ENCODE measurements at regions not wholly inside any gene's neighbourhood (a gene's known extent, or its start where the extent isn't known, plus 50 kb on each side); places are given as distances from the start of the nearest gene placed in this dataset.
A peak's percentile ranks its signal among the peaks of the same experiment; 100 is the strongest.

DNA sequence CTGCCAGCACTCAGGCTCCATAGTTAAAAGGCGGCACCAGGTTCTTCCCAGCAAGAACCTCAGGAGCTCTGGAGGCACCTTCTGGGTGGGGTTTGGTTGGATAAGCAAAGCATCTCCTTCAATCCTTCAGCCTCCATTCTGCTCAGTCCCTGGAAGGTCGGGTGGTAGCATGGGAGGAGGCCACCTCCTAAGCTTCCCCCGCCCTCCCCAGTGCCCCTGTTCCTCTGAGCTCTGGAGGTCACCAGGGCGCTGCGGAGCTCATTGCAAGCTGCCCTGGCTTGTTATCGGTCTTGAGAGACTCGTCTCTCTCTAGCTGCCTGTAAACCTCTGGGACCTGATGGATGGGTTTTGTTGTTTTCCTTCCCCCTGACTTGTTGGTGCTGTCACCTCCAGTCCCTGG lies 124.8 kb downstream of the RPLP1 start:
- no peak for DNase-seq

DNA sequence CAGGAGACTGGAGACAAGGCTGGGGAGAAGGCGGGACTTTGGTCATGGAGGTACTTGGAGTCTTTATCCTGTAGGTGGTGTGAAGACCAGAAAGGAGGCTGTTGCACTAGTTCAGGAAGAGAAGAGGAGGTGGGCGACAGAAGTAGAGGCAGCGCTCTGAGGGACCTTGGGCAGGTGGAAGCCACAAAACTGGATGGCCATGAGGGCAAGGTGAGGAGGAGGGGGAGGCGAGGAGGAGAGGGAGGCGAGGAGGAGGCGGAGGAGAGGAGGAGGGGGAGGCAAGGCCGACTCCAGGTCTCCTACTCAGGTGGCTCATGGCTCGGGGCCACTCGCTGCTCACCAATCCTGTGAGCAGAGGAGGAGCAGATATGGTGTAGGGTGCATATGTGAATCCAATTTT lies 125.6 kb downstream of the RPLP1 start:
- no peak for DNase-seq

DNA sequence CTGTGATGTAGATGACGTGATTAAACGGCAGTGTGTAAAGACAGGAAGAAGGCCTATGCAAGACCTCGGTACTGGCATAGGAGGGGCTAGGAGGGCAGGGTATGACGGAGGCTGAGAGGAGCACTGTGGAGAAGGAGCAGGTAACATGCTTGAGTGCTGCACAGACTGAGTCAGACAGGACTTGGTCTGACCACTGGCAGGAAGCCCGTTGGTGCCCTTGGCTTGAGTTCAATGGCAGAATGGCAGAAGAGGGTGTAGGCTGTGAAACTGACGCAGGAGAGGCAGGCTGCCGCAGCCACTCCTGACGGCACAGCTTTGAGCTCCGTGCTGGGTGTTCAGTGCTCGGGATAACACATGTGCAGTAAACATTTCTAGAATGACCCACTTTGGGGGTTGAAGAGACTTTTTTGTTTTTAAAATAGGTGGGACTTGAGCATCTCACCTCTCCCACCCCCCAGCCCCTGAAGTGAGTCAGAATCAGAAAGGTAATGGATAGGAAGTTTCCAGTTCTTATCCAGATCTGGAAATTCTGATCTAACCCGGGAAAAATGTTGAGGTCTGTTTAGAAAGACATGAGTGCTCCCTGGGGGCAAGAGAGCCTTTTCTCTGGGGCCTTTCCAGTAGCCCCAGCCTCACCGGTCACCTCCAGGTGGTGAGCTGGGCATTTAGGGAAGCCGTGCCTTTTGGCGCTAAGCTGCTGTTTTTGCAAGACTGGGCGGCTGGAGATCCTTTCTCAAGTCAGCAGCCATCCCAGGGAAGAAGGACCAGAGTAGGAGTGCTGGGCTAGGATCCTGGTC lies 126.4 kb downstream of the RPLP1 start:
- no peak for DNase-seq

DNA sequence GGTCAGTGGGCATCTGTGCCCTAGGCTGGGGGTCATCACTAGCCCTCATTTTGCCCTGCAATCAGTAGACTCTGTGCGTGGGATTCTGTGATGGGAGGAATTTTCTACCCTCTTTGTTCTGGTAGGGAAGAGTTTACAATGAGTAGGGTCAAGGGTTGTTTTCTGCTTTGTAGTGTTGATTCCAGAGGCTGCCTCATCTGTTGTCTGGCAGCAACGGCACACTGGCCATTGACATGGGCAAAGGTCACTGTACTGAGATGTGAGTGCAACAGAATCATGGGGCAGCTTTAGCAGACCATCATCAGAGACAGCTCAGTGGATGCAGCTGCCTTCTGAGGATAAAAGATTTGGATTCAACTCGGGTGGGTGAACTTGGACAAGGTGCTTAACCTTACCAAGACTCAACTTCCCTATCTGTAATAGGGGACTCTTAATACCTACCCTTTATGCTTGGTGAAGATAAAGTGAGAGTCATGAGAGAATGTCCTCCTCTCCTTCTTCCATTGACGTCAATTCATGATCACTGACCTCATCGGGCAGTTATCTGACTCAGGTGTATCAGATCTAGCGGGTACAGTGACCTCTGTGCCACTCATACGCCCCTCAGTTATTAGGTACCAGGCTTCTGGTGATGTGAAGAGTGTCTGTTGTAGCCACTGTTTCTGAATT lies 127.5 kb downstream of the RPLP1 start:
- DNase-seq = no peak

DNA sequence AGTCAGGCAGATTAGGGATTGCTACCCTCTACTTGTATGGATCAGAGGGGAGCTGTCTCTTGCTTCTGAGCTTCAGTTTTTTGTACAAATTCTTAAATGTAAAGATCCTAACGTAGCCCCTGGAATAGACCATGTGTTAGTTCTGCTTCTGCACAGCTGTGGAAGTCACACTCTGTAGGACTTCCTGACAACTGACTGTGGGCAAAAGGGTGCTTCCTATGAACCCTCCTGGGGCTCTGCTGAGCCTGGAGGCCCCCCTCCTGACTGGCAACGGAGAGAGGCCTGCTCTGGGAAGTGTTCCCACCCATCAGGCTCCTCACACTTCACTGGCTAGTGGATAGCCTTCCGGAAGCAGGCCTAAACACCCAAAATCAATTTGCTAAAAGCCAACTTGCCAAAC lies 131.0 kb downstream of the RPLP1 start:
- peak; percentile 77 for DNase-seq

DNA sequence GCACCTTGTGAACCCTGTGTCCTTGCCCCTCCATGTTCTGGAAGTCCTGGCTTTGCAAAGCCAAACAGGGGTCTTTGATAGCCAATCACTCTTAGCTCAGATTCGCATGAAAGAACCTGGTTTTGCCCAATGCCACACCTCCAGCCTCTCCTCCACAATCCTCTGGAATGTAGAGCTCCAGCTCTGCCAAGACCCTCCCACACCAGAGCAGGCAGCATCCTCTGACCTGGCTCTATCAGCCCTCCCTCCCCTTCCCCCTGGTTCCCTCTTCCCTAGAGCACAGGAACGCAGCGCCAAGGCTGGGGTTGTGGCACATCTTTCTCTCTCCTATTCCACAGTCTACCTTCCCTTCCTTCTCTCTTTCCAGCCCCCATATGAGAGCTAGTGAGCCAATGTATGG lies 133.3 kb downstream of the RPLP1 start:
- no peak for DNase-seq

DNA sequence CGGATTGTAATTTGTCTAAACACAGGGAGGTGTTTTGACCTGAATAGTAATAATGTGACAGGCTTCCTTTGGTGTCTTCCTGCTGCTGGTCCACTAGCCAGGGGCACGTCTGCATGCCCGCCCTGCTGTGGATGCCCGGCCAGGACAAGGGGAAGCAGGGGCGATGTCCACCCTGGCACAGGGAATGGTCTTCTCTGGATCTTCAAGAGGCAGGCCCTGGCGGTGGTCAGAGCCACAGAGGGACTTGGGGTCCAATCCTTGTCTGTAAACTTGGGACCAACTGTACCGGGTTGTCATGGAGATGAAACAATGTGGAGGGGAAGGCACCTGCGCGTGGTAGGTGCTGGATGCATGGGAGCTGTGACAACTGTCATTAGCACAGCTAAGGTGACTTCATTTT lies 134.1 kb downstream of the RPLP1 start:
- DNase-seq = no peak

DNA sequence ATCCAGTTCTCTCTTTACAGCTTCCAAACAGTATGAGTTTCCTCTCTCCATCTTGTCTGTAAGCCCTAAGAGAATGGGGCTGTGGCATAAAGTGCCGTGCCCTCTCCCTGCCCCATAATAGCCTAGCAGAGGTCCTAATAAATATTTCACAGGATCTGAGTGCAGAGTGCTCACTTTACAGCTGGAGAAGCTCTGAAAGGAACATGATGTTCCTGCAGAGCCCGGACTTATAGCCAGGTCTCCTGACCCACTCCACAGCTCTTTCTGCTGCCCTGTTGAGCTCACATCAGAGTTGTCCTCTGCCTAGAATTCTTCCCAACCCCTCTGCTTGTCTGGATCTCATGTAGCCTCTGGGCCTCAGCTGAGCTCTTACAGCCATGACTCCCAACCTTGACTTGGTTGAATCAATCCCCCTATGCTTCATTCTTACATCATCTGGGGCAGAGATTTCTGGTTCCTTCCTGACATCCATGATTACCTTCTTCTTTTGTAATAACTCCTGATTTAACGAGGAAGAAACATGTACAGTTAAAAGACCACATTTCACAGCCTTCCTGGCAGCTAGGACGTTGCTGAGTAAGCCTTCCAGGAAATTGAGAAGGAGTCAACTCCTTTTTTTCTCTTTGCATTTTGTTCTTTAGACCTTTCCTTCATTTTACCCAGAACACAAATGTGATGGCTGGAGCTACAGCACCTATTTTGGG lies 135.3 kb downstream of the RPLP1 start:
- no peak for DNase-seq

DNA sequence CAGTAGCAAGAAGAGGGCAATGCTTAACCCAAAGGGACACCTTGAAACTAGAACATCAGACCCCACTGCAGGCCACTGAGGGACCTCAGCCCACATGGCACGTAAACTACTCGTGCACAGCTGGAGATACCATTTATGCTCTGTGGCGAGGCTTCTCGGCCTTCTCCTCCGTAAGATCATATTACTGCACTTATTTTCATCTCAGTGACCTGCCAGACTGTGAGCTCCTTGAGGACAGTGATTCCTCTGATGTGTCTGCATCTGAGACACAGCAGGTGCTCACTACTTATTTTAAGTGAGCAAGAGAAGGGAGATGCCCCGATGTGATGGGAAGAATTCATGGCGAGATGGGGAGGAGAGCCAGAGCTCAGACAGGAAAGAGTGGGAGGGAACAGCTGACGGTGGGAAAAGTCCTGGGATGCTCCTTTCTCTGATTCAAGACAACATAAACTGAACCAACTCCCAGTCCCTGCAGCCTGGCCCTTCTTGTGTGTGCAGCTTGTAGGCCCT lies 137.6 kb downstream of the RPLP1 start:
- no peak for DNase-seq

DNA sequence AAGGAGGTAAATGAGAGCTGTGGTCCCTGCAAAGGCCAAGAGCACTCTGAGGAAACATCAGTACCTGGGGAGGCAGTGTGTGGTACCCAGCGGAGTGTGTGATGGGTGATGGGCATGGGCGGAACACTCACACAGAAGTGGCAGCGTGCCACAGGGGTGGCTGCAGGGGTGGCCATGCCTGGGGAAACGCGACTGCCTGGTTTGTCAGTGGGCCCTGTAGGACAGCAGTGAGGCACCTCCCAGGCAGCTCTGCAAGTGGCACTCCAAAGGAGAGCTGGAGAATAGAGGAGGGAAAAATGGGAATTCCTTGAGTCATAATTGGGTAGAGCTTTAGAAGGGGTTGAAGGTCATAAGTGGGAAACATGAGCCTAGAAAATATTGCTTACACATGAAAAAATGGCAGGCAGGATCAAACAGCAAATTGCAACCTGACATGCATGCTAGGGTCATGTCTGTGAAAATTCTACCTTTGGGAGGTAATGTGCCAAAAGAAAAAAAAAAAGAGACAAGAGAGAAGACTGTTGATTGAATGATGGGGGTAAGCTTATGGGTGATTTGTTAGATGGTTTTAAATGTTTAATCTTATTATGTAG lies 138.4 kb downstream of the RPLP1 start:
- DNase-seq = no peak

DNA sequence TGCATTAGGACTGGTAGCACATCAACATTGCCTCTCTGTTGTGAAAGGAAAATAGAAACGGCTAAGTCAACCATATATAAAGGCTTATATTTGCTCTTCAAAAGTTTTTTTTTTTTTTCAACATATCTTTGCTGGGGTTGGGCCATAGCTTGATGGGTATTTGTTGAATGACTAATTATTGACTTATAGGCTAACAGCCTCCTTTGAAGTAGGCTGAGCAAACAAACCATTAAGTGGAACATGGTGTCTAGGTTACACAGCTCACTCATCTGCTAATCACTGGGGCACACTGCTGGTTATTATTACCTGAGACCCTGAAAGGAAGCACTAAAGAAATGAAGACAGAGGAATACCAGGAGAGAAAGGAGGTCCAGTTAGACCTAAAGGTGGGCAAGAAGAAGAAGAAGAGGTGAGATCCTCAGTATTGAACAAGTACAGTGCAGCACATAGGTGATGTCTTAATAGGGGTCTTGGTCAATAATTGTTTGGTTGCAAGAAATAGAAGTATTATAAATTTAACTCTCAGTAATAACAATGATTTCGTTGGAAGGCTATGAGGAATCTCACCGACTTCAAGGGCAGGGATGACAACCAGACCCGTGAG lies 139.4 kb downstream of the RPLP1 start:
- DNase-seq = no peak

DNA sequence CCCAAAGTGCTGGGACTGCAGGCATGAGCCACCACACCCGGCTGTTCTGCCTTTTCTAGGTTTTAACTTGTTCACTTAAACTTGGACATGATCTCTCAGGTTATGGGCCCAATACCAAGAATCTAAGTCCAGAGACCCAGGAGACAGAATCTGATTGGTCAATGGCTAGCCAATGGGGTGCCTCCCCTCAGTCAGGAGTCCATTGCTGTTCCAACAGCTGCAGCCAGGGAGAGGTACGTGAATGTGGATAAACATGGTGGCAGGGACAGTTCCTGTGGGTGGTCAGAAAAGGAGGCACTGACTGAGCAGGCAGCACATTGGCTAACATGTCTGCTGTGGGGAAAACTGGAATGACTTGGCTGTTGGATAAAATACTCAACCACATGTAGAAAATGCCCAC lies 140.3 kb downstream of the RPLP1 start:
- DNase-seq = no peak

DNA sequence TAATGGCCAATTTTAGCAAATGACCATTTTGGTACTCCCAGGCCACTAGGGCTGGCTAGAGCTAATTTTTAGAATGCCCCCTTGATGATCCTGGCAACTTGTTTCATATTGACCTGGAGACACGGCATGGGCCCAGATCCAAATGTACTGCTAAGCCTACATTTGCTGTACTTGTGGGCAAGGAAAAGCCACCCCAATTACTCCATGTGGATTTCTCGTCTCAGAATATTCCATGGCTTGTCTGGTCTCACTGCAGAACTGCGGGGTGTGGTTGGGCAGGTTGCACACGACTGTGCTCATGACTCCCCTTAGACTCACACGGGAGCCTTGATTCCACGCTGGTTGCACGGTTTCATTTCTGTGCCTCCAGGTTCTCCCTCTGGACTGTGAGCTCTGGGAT lies 140.9 kb downstream of the RPLP1 start:
- DNase-seq = no peak

DNA sequence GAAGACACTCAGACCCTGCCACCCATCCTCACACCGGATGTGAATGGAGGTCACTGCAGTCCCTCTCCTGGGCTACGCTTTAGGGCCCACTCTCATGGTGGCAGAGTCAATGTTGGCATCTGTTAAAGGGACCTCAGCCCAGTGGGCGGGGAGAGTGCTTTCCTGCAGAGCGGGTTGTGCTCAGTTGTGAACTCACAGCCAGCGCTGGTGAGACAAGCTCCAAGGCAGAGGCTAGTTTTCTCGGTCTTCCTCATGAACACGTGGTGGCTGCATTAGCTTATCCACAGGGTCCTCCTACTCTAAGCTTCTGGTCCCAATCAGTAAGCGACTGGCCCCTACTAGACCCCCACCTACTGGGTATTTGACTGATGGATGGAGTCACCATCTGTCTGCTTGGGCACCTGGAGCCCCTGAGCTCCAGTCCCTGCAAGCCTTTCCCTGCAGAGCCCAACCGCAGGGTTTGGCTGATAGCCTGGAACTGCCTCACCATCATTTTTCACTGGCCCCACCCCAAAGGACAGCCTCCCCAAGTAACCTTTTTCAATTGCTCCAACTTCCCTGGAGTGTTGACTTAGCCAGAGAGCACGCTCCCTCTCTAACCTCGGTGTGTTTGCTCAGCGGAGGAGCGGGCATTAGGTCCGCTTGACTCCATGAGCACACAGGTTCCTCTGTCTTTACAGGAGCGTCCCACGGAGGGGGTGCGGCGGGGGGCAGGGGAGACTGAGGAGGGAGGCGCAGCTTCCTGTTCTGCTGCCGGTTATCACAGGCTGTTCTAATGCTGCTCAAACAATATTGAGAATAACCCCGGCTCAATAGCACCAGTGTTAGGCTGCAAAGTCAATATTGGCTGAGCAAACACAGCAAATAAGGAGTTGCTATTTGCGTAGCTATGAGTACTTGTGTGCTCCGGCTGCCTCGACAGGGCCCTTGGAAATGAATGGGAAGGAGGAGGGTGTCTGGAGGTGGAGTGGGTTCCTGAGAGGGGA lies 141.7 kb downstream of the RPLP1 start:
- no peak for DNase-seq

DNA sequence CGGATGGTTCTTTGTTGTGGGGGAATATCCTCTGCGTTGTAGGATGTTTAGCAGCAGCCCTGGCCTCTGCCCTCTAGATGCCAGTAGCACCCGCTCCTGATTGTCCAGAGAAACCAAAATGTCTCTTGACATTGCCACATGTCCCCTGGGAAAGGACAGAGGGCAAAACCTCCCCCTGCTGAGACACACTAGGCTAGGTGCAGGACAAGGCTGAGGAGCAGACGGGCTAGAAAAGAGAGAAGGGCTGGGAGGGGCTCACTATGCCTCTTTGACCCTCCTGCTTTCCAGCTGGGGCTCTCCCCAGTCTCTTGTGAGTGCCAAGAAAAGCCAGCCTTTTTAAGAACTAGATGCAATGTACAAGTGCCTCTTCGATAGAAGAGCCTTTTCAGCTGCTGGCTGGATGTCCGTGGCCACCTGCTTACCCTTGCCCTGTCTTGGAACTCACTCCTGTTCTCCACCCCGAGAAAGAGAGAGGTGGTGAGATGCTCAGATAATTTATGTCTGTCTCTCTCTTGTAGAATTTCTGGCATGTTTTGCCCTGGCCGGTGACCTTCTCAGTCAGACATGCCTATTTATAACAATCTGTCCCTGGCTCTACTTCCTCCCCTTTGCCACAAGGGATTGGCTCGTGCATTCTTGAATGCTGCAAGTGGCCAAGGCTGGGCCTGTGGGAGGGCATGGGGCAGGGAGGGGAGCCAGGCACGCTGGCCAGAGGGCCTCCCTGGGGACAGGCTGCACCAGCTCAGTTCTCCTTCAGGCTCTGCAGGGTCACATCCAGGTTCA lies 142.6 kb downstream of the RPLP1 start:
- DNase-seq = peak; percentile 80

DNA sequence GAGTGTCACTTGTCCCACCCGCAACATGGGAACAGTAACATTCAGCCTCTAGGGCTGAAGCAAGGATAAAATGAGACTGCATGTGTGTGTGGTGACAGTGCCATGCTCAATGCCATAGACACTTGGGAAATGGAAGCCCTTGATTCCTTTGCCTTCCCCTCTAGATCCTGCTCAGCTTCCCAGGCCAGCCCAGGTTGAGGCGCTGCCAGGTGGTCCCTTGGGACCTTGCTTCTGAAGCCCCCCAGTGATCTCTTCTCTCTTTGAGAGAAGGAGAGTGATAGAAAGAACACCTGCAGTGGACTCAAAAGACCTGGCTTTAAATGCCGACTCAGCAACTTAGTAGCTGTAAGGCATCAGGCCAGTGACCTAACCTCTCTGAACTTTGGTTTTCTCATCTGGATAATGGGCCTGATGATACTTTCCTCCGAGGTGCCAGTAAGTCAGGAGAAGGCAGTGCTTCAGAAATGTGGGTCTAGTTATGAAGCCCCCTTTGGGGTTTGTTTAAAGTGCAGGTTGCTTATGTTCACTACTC lies 144.5 kb downstream of the RPLP1 start:
- DNase-seq = no peak

DNA sequence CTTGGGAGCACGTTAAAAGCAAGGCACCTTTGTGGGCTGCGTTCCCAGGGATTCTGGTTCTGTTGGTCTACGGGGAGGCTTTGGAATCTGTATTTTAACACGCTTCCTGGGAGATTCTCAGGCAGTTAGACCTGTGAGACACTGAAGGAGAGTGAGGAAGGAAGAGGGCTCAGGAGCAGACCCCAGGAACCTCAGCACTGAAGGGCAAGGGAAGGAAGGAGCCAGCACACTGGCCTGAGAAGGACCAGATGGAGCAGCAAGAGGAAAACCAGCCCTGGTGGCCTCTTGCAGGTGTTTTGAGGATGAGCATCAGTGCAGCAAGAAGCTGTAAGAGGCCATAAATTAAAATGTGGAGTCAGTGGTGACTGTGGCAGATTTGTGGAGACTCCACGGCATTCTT lies 146.7 kb downstream of the RPLP1 start:
- no peak for DNase-seq

DNA sequence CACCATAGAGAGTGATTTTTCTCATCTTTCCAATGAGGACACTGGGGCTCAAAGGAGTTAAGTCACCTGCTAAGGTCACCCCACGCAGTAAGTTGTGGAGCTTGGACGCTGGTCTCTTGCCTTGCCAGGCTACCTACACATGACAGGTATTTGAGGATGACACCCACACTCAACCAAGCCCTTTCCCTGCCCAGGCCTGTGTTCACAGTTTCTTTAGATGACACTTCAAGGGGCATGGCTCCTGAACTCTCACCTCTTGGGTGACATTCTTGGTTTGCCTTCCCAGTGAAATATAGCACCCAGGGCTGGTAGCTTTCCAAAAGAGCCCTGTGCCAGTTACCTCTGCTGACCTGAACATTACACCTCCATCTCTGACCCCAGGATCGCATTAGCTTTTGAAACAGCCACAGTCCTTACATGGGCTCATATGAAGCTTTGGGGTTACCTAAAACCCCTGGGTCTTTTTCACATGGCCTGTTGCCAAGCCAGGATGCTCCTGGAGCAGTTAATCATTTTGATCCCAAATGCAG lies 148.0 kb downstream of the RPLP1 start:
- DNase-seq = no peak

DNA sequence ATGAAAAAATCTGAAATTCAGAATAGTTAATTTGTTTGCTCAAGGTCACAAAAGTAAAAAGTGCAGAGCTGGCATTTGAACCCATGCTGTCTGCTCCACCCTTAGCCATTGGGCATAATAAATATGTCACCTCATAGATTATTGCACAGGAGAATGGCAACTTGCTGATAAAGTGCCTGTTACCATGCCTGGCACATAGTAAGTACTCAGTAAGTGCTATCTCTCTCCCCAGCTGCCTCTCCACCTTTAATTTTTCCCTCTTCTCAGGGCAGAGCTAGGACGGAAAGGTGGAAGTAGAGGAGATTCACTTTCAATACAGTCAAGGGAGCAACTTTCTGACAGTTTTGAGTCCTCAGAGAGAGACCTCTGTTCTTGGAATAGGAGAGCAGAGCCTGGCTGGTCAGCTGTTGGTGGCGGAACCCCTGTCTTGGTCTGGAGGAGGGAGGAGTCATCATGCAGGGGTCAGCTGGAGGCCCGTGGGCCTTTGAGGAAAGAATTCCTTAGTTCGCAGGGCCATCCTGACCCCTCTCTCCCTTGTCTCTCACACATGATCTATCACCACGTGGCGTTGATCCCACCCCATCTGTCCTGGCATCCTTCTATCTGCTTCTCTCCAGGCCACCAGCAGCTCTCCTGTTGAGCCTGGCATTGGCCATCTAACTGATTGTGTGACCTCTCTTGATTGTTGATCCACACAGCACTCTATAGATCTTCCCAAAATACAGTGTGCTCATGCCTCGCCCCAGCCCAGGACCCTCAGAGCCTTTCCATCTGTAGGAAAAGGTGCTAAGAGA lies 149.3 kb downstream of the RPLP1 start:
- DNase-seq = no peak

DNA sequence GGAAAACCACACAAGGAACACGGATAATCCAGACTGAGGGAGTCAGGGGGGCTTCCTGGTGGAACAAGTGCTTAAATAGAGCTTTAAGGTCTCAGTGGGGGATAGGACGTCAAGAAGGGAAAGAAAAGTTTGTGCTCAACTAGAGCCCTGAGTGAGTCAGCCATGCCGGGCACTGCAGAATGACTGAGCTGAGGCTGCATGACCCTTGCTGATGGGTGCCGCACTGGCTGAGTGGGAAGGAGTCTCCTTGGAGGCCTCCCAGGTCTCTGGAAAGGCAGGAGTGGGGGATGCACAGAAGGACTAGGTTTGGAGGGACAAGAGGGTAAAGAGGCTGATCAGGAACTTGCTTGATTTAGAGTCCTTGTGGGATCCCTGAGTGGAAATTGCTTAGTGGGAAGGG lies 150.3 kb downstream of the RPLP1 start:
- no peak for DNase-seq
